Kidney (tissue), 13 donors: ENCODE measurements at regions not wholly inside any gene's neighbourhood (a gene's known extent, or its start where the extent isn't known, plus 50 kb on each side); places are given as distances from the start of the nearest gene placed in this dataset.

Source experiments
- DNase-seq, 5 donors: peaks; one replicate each; pipeline ENCODE4 v3.0.0-alpha.2; 2013 to 2020
- FAIRE-seq: peaks from 2 replicates; lab custom pipeline; 2012; peaks lifted over from hg19 to GRCh38; lab: Jason Lieb, UNC
- H3K27ac ChIP-seq, 2 donors: one replicate each; pipeline ENCODE4 v1.7.0; 2013; ENCODE audit warnings: low read depth in 2 of 2, low read length in 2 of 2, inconsistent platforms in 1 of 2
- H3K27me3 ChIP-seq: one replicate; pipeline ENCODE4 v1.7.1; 2013; ENCODE audit warnings: low read length, inconsistent platforms; ENCODE audit not compliant: control insufficient read depth, insufficient read depth
- H3K36me3 ChIP-seq, 3 donors: one replicate each; pipeline versions ENCODE4 v1.7.0 to v1.7.1; 2013; ENCODE audit warnings: low read length in 3 of 3, control low read depth in 1 of 3, inconsistent platforms in 1 of 3; ENCODE audit not compliant: insufficient read depth in 3 of 3, control insufficient read depth in 2 of 3
- H3K4me1 ChIP-seq, 3 donors: one replicate each; pipeline versions ENCODE4 v1.7.0 to v1.7.1; 2013; ENCODE audit warnings: low read length in 3 of 3, inconsistent platforms in 1 of 3, low read depth in 1 of 3; ENCODE audit not compliant: control insufficient read depth in 2 of 3, insufficient read depth in 2 of 3
- H3K4me3 ChIP-seq, 3 donors: one replicate each; pipeline versions ENCODE4 v1.7.0 to v1.8.1; 2013; ENCODE audit warnings: low read length in 3 of 3, control low read depth in 1 of 3, inconsistent platforms in 1 of 3
- H3K9ac ChIP-seq, 3 donors: one replicate each; pipeline versions ENCODE4 v1.7.0 to v1.7.1; 2013; ENCODE audit warnings: low read length in 3 of 3, control low read depth in 1 of 3, inconsistent platforms in 1 of 3
- H3K9me3 ChIP-seq, 3 donors: one replicate each; pipeline versions ENCODE4 v1.7.0 to v1.7.1; 2013; ENCODE audit warnings: low read length in 3 of 3, control low read depth in 1 of 3, inconsistent platforms in 1 of 3; ENCODE audit not compliant: control insufficient read depth in 2 of 3, insufficient read depth in 1 of 3
- intact Hi-C: fragments of 100-400 bp; cut with DNase I; formaldehyde crosslinking; loops from one replicate; pipeline ENCODE4 v1.11.1; 2022
- TF ChIP-seq, protein P1 (sequence below): IDR thresholded peaks from 3 replicates; pipeline ENCODE4 v1.5.1; 2012; ENCODE audit warnings: mild to moderate bottlenecking, moderate library complexity, borderline replicate concordance; ENCODE audit not compliant: insufficient read depth; ENCODE audit errors: extremely low read depth
- donor health status: control.
- donor health status: control.
- donor health status: control.
- donor health status: control.
- donor health status: control.
- donor health status: DM: yes; HTN: yes; CAD: no.
- donor health status: Normal renal cell carcinoma (clear cell type).

- intact Hi-C loops, result no loop called here
- H3K4me3 ChIP-seq, result no peak overlapping the region
- H3K9me3 ChIP-seq, result no peaks in the 10 kb centered on the region
- H3K4me1 ChIP-seq, result no peaks in the 10 kb centered on the region
- no peak overlapping the region for H3K9ac ChIP-seq
- no peaks in the 10 kb centered on the region for H3K36me3 ChIP-seq
- H3K27ac ChIP-seq, result no peak overlapping the region
- no peak for FAIRE-seq
- DNase-seq, result peak in 1 of 5 donors; percentile 32
- H3K27me3 ChIP-seq, result no peaks in the 10 kb centered on the region
- TF ChIP-seq, protein P1, sequence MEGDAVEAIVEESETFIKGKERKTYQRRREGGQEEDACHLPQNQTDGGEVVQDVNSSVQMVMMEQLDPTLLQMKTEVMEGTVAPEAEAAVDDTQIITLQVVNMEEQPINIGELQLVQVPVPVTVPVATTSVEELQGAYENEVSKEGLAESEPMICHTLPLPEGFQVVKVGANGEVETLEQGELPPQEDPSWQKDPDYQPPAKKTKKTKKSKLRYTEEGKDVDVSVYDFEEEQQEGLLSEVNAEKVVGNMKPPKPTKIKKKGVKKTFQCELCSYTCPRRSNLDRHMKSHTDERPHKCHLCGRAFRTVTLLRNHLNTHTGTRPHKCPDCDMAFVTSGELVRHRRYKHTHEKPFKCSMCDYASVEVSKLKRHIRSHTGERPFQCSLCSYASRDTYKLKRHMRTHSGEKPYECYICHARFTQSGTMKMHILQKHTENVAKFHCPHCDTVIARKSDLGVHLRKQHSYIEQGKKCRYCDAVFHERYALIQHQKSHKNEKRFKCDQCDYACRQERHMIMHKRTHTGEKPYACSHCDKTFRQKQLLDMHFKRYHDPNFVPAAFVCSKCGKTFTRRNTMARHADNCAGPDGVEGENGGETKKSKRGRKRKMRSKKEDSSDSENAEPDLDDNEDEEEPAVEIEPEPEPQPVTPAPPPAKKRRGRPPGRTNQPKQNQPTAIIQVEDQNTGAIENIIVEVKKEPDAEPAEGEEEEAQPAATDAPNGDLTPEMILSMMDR, result no peak
Measured at GRCh38 chr6:81808851-81809570, 56.5 kb upstream of the TENT5A start.

DNA sequence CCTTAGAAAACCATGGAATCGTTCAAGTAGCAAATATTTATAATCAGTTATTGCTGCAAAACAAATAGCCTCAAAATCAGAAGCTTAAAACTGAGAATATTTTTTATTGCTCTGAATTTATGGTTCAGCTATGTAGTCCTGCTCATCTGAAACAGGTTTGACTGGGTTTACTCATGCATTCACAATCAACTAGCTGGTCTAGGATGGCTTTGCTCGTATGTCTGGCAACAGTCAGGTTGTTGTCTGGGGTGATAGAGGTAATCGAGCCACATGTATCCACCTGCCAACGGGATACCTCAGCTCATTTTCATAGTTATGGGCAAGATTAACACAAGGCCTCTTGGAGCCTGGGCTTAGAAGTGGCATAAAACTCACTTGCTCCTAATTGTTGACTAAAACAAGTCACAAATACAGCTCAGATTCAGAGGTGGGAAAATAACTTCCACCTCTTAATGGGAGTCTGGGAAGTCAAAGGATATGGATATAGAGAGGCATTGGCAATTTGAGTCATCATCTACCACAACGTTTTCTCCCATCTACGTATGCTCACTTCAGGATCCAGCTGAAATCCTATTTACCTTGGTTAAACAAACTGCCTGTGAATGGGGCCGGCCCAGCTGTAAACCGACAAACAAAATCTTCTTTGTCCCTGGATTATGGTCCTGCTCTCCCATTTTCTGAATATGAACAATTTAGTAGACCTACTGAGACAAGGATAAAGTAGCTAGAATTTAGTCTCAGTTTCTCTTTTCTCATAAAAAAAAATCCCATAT lies 54.5 kb upstream of the TENT5A start:
- Histone ChIP-seq H3K36me3 (no peaks in the 10 kb centered on the region), H3K9me3 (no peaks in the 10 kb centered on the region), H3K9ac (no peak overlapping the region), H3K27me3 (no peaks in the 10 kb centered on the region), H3K4me1 (no peaks in the 10 kb centered on the region), H3K27ac (no peak overlapping the region), H3K4me3 (no peak overlapping the region)
- no peak for FAIRE-seq
- peak in 2 of 5 donors; percentile 33 to 47 for DNase-seq
- TF ChIP-seq, protein P1, result no peak
- intact Hi-C loops, result no loop called here

DNA sequence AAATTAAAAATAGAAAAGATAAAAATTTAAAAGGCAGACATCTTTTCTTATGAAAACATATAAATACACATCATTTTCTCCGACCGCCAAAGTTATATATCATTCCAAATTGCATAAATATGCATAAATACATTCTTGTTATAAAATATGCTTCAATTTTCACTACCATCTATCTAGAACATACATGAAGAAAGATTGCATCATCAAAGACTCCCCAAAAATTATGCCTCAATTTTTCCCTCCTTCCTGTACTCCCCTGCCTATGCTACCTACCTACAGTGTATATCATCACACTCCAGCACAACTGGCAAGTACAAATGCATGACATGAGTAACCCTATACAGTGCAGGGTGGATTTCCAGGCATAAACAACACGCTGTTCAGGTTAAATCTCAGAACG lies 49.9 kb upstream of the TENT5A start:
- no peak for DNase-seq
- FAIRE-seq, result no peak
- intact Hi-C loops, result no loop called here
- Histone ChIP-seq H3K4me3 (no peak overlapping the region), H3K9ac (no peak overlapping the region), H3K4me1 (no peaks in the 10 kb centered on the region), H3K36me3 (no peaks in the 10 kb centered on the region), H3K9me3 (no peaks in the 10 kb centered on the region), H3K27me3 (no peaks in the 10 kb centered on the region), H3K27ac (no peak overlapping the region)
- TF ChIP-seq, protein P1, result no peak
